ENCODE measurements at regions not wholly inside any gene's neighbourhood (a gene's known extent, or its start where the extent isn't known, plus 50 kb on each side); places are given as distances from the start of the nearest gene placed in this dataset.

DNA sequence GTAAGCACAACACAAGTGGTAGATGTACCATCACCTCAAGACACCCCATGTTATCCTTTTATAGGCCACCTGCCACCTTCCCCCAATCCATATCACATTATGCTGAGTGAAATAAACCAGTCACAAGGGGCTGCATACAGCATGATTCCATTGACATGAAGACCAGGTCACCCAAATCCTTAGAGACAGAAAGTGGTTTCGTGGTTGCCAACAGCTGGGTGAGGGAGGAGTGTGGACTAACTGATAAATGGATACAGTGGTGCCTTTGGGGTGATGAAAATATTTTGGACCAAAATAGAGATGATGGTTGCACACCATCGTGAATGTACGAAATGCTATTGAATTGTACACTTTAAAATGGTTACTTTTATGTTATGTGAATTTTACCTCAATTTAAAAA, 65.7 kb upstream of the DMD start:
- TF ChIP-seq, protein P1, sequence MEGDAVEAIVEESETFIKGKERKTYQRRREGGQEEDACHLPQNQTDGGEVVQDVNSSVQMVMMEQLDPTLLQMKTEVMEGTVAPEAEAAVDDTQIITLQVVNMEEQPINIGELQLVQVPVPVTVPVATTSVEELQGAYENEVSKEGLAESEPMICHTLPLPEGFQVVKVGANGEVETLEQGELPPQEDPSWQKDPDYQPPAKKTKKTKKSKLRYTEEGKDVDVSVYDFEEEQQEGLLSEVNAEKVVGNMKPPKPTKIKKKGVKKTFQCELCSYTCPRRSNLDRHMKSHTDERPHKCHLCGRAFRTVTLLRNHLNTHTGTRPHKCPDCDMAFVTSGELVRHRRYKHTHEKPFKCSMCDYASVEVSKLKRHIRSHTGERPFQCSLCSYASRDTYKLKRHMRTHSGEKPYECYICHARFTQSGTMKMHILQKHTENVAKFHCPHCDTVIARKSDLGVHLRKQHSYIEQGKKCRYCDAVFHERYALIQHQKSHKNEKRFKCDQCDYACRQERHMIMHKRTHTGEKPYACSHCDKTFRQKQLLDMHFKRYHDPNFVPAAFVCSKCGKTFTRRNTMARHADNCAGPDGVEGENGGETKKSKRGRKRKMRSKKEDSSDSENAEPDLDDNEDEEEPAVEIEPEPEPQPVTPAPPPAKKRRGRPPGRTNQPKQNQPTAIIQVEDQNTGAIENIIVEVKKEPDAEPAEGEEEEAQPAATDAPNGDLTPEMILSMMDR (conservative IDR thresholded peaks at IDR 0.05; ENCODE audit: low read depth, low read length): no peak
- no peak for TF ChIP-seq CHD1 (IDR thresholded peaks at IDR 0.05; ENCODE audit: low read depth, low read length)
- TF ChIP-seq, protein P2, sequence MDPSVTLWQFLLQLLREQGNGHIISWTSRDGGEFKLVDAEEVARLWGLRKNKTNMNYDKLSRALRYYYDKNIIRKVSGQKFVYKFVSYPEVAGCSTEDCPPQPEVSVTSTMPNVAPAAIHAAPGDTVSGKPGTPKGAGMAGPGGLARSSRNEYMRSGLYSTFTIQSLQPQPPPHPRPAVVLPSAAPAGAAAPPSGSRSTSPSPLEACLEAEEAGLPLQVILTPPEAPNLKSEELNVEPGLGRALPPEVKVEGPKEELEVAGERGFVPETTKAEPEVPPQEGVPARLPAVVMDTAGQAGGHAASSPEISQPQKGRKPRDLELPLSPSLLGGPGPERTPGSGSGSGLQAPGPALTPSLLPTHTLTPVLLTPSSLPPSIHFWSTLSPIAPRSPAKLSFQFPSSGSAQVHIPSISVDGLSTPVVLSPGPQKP (IDR thresholded peaks at IDR 0.05; ENCODE audit: borderline replicate concordance, low read depth, low read length): no peak
- no peak for TF ChIP-seq RAD21 (IDR thresholded peaks at IDR 0.05; ENCODE audit: low read length)
- TF ChIP-seq, protein P3, sequence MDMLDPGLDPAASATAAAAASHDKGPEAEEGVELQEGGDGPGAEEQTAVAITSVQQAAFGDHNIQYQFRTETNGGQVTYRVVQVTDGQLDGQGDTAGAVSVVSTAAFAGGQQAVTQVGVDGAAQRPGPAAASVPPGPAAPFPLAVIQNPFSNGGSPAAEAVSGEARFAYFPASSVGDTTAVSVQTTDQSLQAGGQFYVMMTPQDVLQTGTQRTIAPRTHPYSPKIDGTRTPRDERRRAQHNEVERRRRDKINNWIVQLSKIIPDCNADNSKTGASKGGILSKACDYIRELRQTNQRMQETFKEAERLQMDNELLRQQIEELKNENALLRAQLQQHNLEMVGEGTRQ (IDR thresholded peaks at IDR 0.05; ENCODE audit: low read depth, low read length): no peak
- no peak for TF ChIP-seq MAZ (IDR thresholded peaks at IDR 0.05; ENCODE audit: borderline replicate concordance, low read depth, low read length)
- no peak for TF ChIP-seq MAFK (IDR thresholded peaks at IDR 0.05; ENCODE audit: low read depth, low read length)
- no peak for TF ChIP-seq FOS (IDR thresholded peaks at IDR 0.05; ENCODE audit: low read depth, low read length)
- no peak for TF ChIP-seq RCOR1 (IDR thresholded peaks at IDR 0.05; ENCODE audit: insufficient replicate concordance, low read length)
- no peak for TF ChIP-seq BHLHE40 (IDR thresholded peaks at IDR 0.05; ENCODE audit: low read depth, low read length)
- TF ChIP-seq SMC3 (IDR thresholded peaks at IDR 0.05; ENCODE audit: low read depth, low read length): no peak
- no peak overlapping the region for H3K18ac ChIP-seq (ENCODE audit: low read depth, low read length)
- no peak overlapping the region for H3K27ac ChIP-seq (ENCODE audit: insufficient read depth, low read length)
- H2AFZ ChIP-seq (replicated peaks; ENCODE audit: low read length, poor library complexity): no peak overlapping the region
- dilution Hi-C loops (cut with HindIII; ENCODE audit: low sequenced_read_pairs, unreplicated experiment): no loop called here
- H3K36me3 ChIP-seq (ENCODE audit: control insufficient read depth, insufficient read depth, low read length): no peaks in the 10 kb centered on the region
- CTCF ChIA-PET: no interaction called here
- no peak overlapping the region for H3K4ac ChIP-seq (ENCODE audit: low read depth, low read length)
- H3K79me1 ChIP-seq (ENCODE audit: low read depth in 1 of 2, low read length in 2 of 2): no peaks in the 10 kb centered on the region
- no peak overlapping the region for H3K4me3 ChIP-seq (ENCODE audit: insufficient read depth, low read depth, low read length)
- H3K9me3 ChIP-seq (ENCODE audit: control insufficient read depth, insufficient read depth, low read length): no peaks in the 10 kb centered on the region
- no peaks in the 10 kb centered on the region for H4K20me1 ChIP-seq (ENCODE audit: insufficient read depth, low read length)
- H2BK120ac ChIP-seq (ENCODE audit: low read depth, low read length): no peak overlapping the region
- H4K8ac ChIP-seq (ENCODE audit: low read depth in 2 of 2, low read length in 2 of 2): no peak overlapping the region
- no CpG with 5 or more reads among the region's 3 CpGs for WGBS, 2 experiments (ENCODE audit: extremely low coverage in 2 of 2, insufficient read length in 1 of 2)
- POLR2A ChIA-PET (ENCODE audit: unreplicated experiment): no interaction called here
- H3K27me3 ChIP-seq (ENCODE audit: control insufficient read depth, insufficient read depth, low read length): no peaks in the 10 kb centered on the region
- H3K4me2 ChIP-seq (ENCODE audit: low read depth, low read length): no peak overlapping the region
- H4K91ac ChIP-seq (ENCODE audit: insufficient read depth, low read depth, low read length): no peak overlapping the region
- no peak overlapping the region for H3K23ac ChIP-seq (ENCODE audit: low read depth, low read length)
- no peak overlapping the region for H2AK5ac ChIP-seq (ENCODE audit: low read depth, low read length)
- DNase-seq: no peak
- H2BK20ac ChIP-seq (ENCODE audit: low read depth, low read length): no peak overlapping the region
- H2BK15ac ChIP-seq (ENCODE audit: low read depth, low read length): no peak overlapping the region
- no peak overlapping the region for H3K56ac ChIP-seq (ENCODE audit: extremely low read depth, insufficient read depth, low read length)
- no peak overlapping the region for H3K9ac ChIP-seq (ENCODE audit: low read depth, low read length)
- H3K14ac ChIP-seq (replicated peaks; ENCODE audit: low read depth, low read length): no peak overlapping the region
- no peak overlapping the region for H4K5ac ChIP-seq (ENCODE audit: low read depth, low read length)
- no peak overlapping the region for H2BK5ac ChIP-seq (ENCODE audit: low read depth, low read length, poor library complexity, severe bottlenecking)
- ATAC-seq (ENCODE audit: low read depth): no peak
- BruUV-seq (replicated peaks): no TSS peak
- H3K4me1 ChIP-seq (ENCODE audit: control insufficient read depth, insufficient read depth, low read length): no peaks in the 10 kb centered on the region
- H3K9me1 ChIP-seq (ENCODE audit: insufficient read depth, low read length): no peaks in the 10 kb centered on the region
- H2AK9ac ChIP-seq (replicated peaks; ENCODE audit: low read depth, low read length, poor library complexity): no peak overlapping the region
- intact Hi-C loops (cut with micrococcal nuclease): no loop called here
- in situ Hi-C loops (cut with MboI; ENCODE audit: low sequenced_read_pairs): no loop called here
